ENCODE measurements at regions not wholly inside any gene's neighbourhood (a gene's known extent, or its start where the extent isn't known, plus 50 kb on each side); places are given as distances from the start of the nearest gene placed in this dataset.

- no peak overlapping the region for H3K4ac ChIP-seq (ENCODE audit: low read depth, low read length)
- no peak overlapping the region for H3K9ac ChIP-seq (ENCODE audit: low read length)
- no peak overlapping the region for H2BK15ac ChIP-seq (replicated peaks; ENCODE audit: low read depth)
- H3K79me1 ChIP-seq (ENCODE audit: low read length): no peaks in the 10 kb centered on the region
- no peak overlapping the region for H2BK120ac ChIP-seq (ENCODE audit: low read depth, low read length)
- no peak overlapping the region for H3K56ac ChIP-seq (ENCODE audit: low read length)
- H4K8ac ChIP-seq (ENCODE audit: low read depth, low read length): no peak overlapping the region
- H3K79me2 ChIP-seq (ENCODE audit: control insufficient read depth, insufficient read depth, low read length): no peaks in the 10 kb centered on the region
- no peak for DNase-seq
- no peak overlapping the region for H4K5ac ChIP-seq (ENCODE audit: low read length)
- H3K36me3 ChIP-seq (ENCODE audit: control insufficient read depth, insufficient read depth, low read length): no peaks in the 10 kb centered on the region
- no peak overlapping the region for H3K4me2 ChIP-seq (ENCODE audit: low read length)
- no peak overlapping the region for H2BK5ac ChIP-seq (ENCODE audit: low read length)
- H3K4me3 ChIP-seq (ENCODE audit: low read length): no peak overlapping the region
- no peaks in the 10 kb centered on the region for H3K4me1 ChIP-seq (ENCODE audit: control insufficient read depth, low read depth, low read length)
- H3K27me3 ChIP-seq (ENCODE audit: insufficient read depth, low read length, poor library complexity): no peaks in the 10 kb centered on the region
- no peak overlapping the region for H3K18ac ChIP-seq (ENCODE audit: low read length)
- H3K23ac ChIP-seq (ENCODE audit: low read length): no peak overlapping the region
- no peak overlapping the region for H2AK5ac ChIP-seq (ENCODE audit: low read length)
- WGBS (ENCODE audit: extremely low coverage, insufficient coverage, low lambda C conversion rate): no CpG with 5 or more reads among the region's 2 CpGs
- no peak overlapping the region for H3K27ac ChIP-seq (ENCODE audit: low read depth, low read length)
Observed at GRCh38 chr11:95461348-95461747, 230.3 kb upstream of the SESN3 start.

GRCh38 chr11:95459291-95460042, 228.5 kb upstream of the SESN3 start:
- H3K27me3 ChIP-seq (ENCODE audit: insufficient read depth, low read length, poor library complexity): no peaks in the 10 kb centered on the region
- H3K18ac ChIP-seq (ENCODE audit: low read length): no peak overlapping the region
- no peak overlapping the region for H3K56ac ChIP-seq (ENCODE audit: low read length)
- no peak overlapping the region for H3K23ac ChIP-seq (ENCODE audit: low read length)
- H3K4me1 ChIP-seq (ENCODE audit: control insufficient read depth, low read depth, low read length): no peaks in the 10 kb centered on the region
- H3K4me2 ChIP-seq (ENCODE audit: low read length): no peak overlapping the region
- no peaks in the 10 kb centered on the region for H3K79me1 ChIP-seq (ENCODE audit: low read length)
- WGBS (ENCODE audit: extremely low coverage, insufficient coverage, low lambda C conversion rate): no CpG with 5 or more reads among the region's 7 CpGs
- H3K9ac ChIP-seq (ENCODE audit: low read length): no peak overlapping the region
- H3K4me3 ChIP-seq (ENCODE audit: low read length): no peak overlapping the region
- H3K27ac ChIP-seq (ENCODE audit: low read depth, low read length): no peak overlapping the region
- no peak overlapping the region for H3K4ac ChIP-seq (ENCODE audit: low read depth, low read length)
- DNase-seq: no peak
- H3K36me3 ChIP-seq (ENCODE audit: control insufficient read depth, insufficient read depth, low read length): no peaks in the 10 kb centered on the region
- H2AK5ac ChIP-seq (ENCODE audit: low read length): no peak overlapping the region
- H2BK15ac ChIP-seq (replicated peaks; ENCODE audit: low read depth): no peak overlapping the region
- H3K79me2 ChIP-seq (ENCODE audit: control insufficient read depth, insufficient read depth, low read length): no peaks in the 10 kb centered on the region
- no peak overlapping the region for H4K5ac ChIP-seq (ENCODE audit: low read length)
- H2BK5ac ChIP-seq (ENCODE audit: low read length): no peak overlapping the region
- H4K8ac ChIP-seq (ENCODE audit: low read depth, low read length): no peak overlapping the region
- H2BK120ac ChIP-seq (ENCODE audit: low read depth, low read length): no peak overlapping the region

DNA sequence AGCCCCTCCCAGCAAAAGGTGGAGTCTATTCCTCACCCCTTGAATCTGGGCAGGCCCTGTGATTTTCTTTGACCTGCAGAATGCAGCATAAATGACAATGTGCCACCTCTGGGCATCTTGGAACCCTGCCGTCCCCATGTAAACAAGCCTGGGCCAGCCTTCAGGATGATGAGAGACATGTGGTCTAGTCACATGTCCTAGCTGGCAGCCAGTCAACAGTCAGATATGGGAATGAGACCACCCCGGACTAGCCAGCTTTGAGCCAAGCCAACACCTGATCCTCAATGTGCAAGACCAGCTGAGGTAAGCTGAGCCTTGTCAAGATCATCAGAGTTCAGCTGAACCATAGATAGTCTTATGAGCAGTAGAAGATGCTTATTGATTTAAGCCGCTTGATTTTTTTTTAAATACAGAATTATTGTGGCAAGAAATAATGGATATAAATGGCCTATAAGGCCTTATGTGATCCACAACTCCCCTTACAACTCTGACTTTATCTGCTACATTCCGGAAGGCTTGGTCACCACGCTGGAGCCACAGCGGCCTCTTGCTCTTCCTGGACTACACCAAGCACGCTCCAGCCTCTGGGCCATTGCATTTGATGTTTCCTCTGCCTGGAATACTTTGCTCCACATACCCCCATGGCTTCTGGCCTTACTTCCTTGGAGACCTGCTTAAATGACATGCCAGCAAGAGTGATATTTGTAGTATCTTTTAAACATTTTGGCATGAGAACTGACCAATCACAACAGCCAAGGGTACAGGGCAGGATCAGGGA, 225.9 kb upstream of the SESN3 start:
- Histone ChIP-seq H3K9ac (ENCODE audit: low read length) (no peak overlapping the region), H2AK5ac (ENCODE audit: low read length) (no peak overlapping the region), H4K5ac (ENCODE audit: low read length) (no peak overlapping the region), H3K23ac (ENCODE audit: low read length) (no peak overlapping the region), H3K27ac (ENCODE audit: low read depth, low read length) (no peak overlapping the region), H4K8ac (ENCODE audit: low read depth, low read length) (no peak overlapping the region), H3K79me1 (ENCODE audit: low read length) (no peaks in the 10 kb centered on the region), H2BK5ac (ENCODE audit: low read length) (no peak overlapping the region), H2BK120ac (ENCODE audit: low read depth, low read length) (no peak overlapping the region), H3K56ac (ENCODE audit: low read length) (no peak overlapping the region), H3K18ac (ENCODE audit: low read length) (no peak overlapping the region), H3K27me3 (ENCODE audit: insufficient read depth, low read length, poor library complexity) (no peaks in the 10 kb centered on the region), H3K79me2 (ENCODE audit: control insufficient read depth, insufficient read depth, low read length) (no peaks in the 10 kb centered on the region), H3K4ac (ENCODE audit: low read depth, low read length) (no peak overlapping the region), H3K36me3 (ENCODE audit: control insufficient read depth, insufficient read depth, low read length) (no peaks in the 10 kb centered on the region), H3K4me2 (ENCODE audit: low read length) (no peak overlapping the region), H2BK15ac (replicated peaks; ENCODE audit: low read depth) (no peak overlapping the region), H3K4me1 (ENCODE audit: control insufficient read depth, low read depth, low read length) (no peaks in the 10 kb centered on the region), H3K4me3 (ENCODE audit: low read length) (no peak overlapping the region)
- no CpG with 5 or more reads among the region's 7 CpGs for WGBS (ENCODE audit: extremely low coverage, insufficient coverage, low lambda C conversion rate)
- DNase-seq: peak; percentile 13

DNA sequence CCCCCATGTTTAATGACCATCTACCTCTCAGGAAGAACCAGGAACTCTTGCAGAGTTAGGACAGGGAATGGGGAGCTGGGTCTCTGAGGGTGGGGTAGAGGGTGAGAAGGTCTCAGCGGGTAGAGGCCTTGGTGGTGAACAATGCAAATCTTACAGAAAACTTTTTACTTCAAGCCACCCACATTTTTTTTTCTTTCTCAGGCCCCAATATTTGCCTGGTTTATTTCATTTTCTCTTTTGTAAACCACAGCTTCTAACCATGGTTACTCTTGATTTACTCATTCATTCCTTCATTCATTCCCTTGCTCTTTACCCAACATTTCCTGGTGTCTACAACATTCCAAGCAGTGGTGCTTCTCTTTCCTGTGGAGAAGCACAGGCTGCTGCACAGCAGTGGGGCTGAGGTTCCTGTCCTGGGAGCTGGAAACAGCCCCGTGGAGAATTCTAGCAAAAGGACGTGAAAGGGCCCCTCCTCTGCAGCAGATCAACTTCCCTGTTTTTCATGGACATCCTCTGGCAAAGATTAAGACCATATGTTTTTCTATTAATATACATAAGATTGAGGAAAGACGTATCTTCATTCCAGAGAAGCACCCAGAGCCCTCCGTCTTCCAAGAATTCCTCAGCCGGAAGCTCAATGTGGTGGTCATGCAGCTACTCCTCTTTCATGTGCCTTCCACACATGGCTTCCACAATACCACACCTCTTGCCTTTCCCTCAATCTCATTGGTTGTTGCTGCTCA, 224.4 kb upstream of the SESN3 start:
- Histone ChIP-seq H3K4ac (ENCODE audit: low read depth, low read length) (no peak overlapping the region), H3K79me2 (ENCODE audit: control insufficient read depth, insufficient read depth, low read length) (no peaks in the 10 kb centered on the region), H2AK5ac (ENCODE audit: low read length) (no peak overlapping the region), H3K27ac (ENCODE audit: low read depth, low read length) (no peak overlapping the region), H3K18ac (ENCODE audit: low read length) (no peak overlapping the region), H3K4me3 (ENCODE audit: low read length) (no peak overlapping the region), H3K9ac (ENCODE audit: low read length) (no peak overlapping the region), H2BK15ac (replicated peaks; ENCODE audit: low read depth) (no peak overlapping the region), H4K5ac (ENCODE audit: low read length) (no peak overlapping the region), H3K36me3 (ENCODE audit: control insufficient read depth, insufficient read depth, low read length) (no peaks in the 10 kb centered on the region), H3K27me3 (ENCODE audit: insufficient read depth, low read length, poor library complexity) (no peaks in the 10 kb centered on the region), H4K8ac (ENCODE audit: low read depth, low read length) (no peak overlapping the region), H2BK5ac (ENCODE audit: low read length) (no peak overlapping the region), H3K4me2 (ENCODE audit: low read length) (no peak overlapping the region), H3K4me1 (ENCODE audit: control insufficient read depth, low read depth, low read length) (no peaks in the 10 kb centered on the region), H3K56ac (ENCODE audit: low read length) (no peak overlapping the region), H2BK120ac (ENCODE audit: low read depth, low read length) (no peak overlapping the region), H3K23ac (ENCODE audit: low read length) (no peak overlapping the region), H3K79me1 (ENCODE audit: low read length) (no peaks in the 10 kb centered on the region)
- no peak for DNase-seq
- no CpG with 5 or more reads among the region's 6 CpGs for WGBS (ENCODE audit: extremely low coverage, insufficient coverage, low lambda C conversion rate)

DNA sequence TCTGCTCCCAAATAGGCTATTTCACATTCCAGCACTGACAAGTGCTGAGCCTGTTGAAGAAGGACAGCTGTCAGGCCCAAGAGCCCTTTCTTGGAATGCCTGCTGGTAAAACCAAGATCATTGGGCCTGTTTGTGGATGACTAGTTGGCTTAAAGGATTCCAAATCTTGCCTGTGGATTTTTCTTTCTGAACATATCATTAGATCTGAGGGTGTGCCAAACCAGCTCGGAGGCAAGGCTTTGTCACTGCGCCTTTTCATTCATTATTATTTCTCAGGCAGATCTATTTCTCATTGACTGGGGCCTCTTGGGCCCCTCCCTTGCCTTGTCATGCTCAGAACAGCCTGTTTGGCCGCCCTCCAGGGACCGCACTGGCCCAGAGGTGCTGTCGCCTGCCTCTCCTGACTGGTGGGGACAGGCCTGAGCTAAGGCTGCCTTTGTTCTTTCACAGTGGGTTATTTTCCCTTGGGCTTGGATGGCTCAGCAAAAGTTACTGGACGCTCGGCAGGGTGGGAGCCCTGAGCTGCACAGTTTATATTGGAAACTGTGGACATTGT, 222.7 kb upstream of the SESN3 start:
- no CpG with 5 or more reads among the region's 7 CpGs for WGBS (ENCODE audit: extremely low coverage, insufficient coverage, low lambda C conversion rate)
- Histone ChIP-seq H3K23ac (ENCODE audit: low read length) (no peak overlapping the region), H2AK5ac (ENCODE audit: low read length) (no peak overlapping the region), H3K4me2 (ENCODE audit: low read length) (no peak overlapping the region), H3K27me3 (ENCODE audit: insufficient read depth, low read length, poor library complexity) (no peaks in the 10 kb centered on the region), H3K27ac (ENCODE audit: low read depth, low read length) (no peak overlapping the region), H3K36me3 (ENCODE audit: control insufficient read depth, insufficient read depth, low read length) (no peaks in the 10 kb centered on the region), H3K4ac (ENCODE audit: low read depth, low read length) (no peak overlapping the region), H3K79me2 (ENCODE audit: control insufficient read depth, insufficient read depth, low read length) (no peaks in the 10 kb centered on the region), H3K9ac (ENCODE audit: low read length) (no peak overlapping the region), H3K4me3 (ENCODE audit: low read length) (no peak overlapping the region), H2BK15ac (replicated peaks; ENCODE audit: low read depth) (no peak overlapping the region), H3K18ac (ENCODE audit: low read length) (no peak overlapping the region), H2BK120ac (ENCODE audit: low read depth, low read length) (no peak overlapping the region), H4K5ac (ENCODE audit: low read length) (no peak overlapping the region), H4K8ac (ENCODE audit: low read depth, low read length) (no peak overlapping the region), H3K79me1 (ENCODE audit: low read length) (no peaks in the 10 kb centered on the region), H3K4me1 (ENCODE audit: control insufficient read depth, low read depth, low read length) (no peaks in the 10 kb centered on the region), H3K56ac (ENCODE audit: low read length) (no peak overlapping the region), H2BK5ac (ENCODE audit: low read length) (no peak overlapping the region)
- DNase-seq: no peak

Measured in mesendoderm (in vitro differentiated cells).